HG02571 (cell line): ENCODE measurements at regions not wholly inside any gene's neighbourhood (a gene's known extent, or its start where the extent isn't known, plus 50 kb on each side); places are given as distances from the start of the nearest gene placed in this dataset.

Experiments
- ATAC-seq: cut with Tn5 transposase; IDR thresholded peaks from one replicate; pipeline ENCODE4 v1.9.1; 2021; ENCODE audit warnings: mild to moderate bottlenecking, moderate library complexity; ENCODE audit not compliant: unreplicated experiment

DNA sequence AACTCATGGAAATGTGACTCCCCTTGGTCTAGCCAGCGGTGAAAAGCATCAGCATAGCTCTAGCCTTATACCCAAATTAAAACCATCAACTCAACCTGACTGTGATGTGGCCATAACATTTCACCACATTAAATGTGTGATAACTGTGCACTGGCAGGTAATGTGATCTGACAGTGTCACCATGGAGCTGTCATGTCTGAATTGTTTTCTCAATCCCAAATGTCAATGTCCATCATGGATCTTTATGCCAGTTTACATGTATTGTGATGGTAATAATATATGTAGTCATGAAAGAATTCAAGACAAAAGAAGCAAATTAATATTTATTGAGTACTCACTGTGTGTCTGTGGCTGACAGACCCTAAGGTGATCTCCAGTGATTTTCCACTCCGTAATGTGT is 213.4 kb upstream of the EOMES start:
- ATAC-seq, result no peak

DNA sequence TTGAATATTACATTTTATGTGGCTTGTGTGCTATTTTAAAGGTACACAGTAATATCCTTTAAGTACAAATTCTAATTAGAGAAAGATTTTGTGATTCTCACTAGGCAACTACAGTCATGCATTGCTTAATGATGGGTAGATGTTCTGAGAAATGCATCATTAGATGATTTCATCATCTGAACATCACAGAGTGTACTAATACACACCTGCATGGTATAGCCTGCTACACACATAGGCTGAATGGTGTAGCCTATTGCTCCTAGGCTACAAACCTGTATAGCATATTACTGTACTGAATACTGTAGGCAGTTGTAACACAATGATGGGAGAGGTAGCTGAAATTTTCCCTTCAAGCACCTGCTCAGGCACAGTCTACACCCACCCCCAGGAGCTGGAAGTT is 217.4 kb upstream of the EOMES start:
- ATAC-seq, result no peak

DNA sequence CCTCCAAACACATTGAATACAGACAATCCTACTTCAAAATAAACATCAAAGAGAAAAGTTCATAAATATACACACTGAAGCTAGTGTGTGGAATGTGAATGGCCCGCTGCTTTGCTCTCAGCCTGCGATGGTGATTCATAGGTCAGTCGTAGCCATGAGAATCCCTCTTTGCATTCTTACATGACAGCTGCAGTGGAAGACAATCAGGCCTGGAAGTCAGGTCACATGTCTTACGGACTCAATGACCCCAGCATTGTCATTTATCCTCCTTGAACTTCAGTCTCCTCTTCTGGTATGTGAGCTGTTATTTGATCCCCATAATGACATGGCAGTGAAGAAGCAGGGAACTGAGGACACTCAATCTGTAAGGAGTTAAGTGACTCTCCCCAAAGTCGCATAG is 217.8 kb upstream of the EOMES start:
- no peak for ATAC-seq

- ATAC-seq, result no peak
These were observed 221.0 kb upstream of the EOMES start for GRCh38 chr3:27943106-27943505.

DNA sequence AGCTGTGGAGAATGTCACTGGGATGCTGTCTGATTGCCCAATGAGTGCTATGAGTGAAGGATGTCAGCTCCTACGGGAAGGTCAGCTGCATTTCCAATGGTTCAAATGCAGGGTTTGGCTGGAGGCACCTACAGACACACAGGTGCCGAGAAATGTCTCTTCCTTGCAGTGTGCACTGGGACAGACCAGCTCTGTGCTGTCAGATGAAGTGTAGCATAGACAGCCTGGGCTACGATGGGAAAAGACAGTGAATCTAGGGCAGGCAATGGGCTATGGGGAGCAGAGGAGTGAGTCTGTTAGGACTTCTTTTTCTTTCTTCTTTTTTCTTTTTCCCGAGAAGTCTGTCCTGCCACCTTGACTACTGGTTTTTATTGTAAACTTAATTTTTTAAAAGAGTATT is 223.1 kb upstream of the EOMES start:
- no peak for ATAC-seq

- no peak for ATAC-seq
These were observed 238.0 kb upstream of the EOMES start for GRCh38 chr3:27960133-27960532.

- no peak for ATAC-seq
These were observed 241.4 kb upstream of the EOMES start for GRCh38 chr3:27963519-27963918.

DNA sequence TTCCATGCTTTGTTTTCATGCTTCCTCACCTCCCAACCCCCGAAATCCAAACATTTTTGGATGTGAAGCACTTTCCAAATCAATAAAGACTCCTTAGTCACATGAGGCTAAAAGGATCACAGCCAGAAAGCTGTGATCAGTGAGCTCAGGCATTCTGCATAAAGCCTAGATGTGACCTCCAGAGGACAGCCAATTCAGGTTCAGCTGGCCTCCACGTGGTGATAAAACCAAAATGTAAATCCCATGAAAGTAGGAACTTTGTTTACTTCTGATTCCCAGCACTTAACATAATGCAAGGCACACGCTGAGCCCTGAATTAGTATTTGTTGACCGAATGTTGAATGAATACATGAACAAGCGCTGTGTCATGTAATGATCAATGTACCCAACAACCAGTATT is 249.5 kb upstream of the EOMES start:
- ATAC-seq, result no peak

DNA sequence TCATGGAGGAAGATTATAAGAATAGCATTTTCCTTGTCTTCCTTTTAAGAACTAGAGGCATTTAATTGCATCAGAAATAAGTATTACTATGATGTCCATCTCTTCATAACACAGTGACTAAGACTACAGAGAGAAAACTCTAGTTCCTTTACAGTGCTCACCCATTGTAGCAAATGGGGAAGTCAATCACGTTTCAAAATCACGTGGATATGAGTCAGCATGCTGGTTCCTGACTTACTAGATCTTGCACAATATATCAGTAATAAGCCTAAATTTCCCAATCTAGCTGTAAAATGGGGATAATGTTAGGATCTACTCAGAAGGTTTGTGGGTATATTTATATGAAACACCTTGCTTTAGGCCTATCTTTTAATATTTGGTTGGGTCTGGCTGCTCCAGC is 254.8 kb upstream of the EOMES start:
- ATAC-seq, result no peak

GRCh38 chr3:27978440-27978839 is 256.3 kb upstream of the EOMES start:
- ATAC-seq, result no peak

DNA sequence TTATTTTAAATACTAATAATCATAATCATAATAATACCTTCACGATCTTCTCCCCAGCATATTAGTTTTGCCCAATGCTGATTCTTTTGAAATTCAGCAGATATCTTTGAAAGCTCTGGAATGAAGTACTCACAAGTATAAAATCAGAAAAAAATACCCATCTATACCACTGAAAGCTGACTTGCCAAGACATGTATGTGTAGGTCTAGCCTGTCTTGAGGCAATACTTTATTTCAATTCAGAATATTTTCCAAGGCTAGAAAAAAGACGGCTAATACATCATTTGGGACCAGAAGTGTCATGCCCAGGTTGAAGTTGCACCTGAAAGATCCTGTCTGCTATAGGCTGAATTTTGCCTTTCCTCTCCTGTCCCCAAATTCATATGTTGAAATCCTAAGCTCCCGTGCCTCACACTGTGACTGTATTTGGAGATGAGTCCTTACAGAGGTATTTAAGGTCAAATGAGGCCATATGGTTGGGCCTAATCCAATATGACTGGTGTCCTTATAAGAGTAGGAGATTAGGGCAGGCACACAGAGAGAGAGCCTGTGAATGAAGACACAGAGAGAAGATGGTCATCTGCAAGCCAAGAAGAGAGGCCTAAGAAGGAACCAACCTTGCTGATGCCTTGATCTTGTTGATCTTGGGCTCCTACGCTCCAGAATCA is 255.9 kb upstream of the CMC1 start:
- no peak for ATAC-seq

GRCh38 chr3:27986234-27986879 is 255.1 kb upstream of the CMC1 start:
- ATAC-seq, result no peak

- no peak for ATAC-seq
These were observed 251.1 kb upstream of the CMC1 start for GRCh38 chr3:27990324-27990723.

GRCh38 chr3:27990837-27991236 is 250.6 kb upstream of the CMC1 start:
- ATAC-seq, result no peak

- ATAC-seq, result no peak
These were observed 248.4 kb upstream of the CMC1 start for GRCh38 chr3:27993051-27993450.

DNA sequence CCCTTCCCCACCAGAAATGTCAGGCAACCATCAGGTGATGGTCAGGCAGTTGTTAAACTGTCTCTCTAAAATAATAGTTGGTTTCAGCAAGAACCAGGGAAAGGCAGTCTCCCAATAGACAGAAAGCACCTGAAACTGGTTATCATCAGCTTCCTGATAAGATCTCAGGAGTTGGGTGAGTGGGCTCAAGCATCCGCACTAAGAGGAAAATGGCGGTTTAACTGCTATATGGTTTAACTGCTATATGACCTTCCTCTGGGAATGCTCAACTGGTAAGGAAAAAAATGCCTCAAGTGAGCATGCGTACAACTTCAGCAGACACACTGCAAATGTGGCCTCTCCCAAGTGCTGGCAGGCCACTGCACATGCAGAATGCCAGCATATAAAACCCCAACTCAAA is 240.8 kb upstream of the CMC1 start:
- ATAC-seq, result no peak

GRCh38 chr3:28008235-28008634 is 233.2 kb upstream of the CMC1 start:
- ATAC-seq, result no peak

- ATAC-seq, result no peak
These were observed 228.6 kb upstream of the CMC1 start for GRCh38 chr3:28012830-28013229.

DNA sequence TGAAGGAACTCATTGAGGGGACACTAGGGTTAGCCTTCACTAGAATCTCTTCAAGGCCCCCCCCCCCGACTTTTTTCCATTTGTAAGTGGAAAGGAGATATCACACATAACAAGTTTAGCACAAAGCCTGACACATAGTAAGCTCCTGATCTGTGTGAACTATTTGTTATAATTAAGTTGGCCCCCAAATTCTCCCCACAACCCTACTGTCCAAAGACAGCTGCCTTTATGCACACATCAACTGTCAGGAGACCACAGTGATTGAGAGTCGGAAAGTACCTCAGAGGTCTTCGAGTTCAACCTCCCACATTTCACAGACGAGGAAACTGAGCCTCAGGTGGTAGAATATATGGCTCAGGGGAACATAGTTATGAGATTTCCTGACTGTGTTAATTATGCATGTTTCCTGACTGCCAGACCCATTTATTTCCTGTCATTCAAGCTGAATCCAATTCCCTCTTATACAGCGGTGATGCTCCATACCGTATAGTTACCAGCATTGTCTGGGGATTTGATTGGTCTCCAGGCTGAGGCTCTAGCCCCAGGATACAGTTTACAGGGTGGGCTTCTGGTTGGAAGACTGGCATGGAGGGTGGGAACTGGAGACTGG is 227.4 kb upstream of the CMC1 start:
- no peak for ATAC-seq

DNA sequence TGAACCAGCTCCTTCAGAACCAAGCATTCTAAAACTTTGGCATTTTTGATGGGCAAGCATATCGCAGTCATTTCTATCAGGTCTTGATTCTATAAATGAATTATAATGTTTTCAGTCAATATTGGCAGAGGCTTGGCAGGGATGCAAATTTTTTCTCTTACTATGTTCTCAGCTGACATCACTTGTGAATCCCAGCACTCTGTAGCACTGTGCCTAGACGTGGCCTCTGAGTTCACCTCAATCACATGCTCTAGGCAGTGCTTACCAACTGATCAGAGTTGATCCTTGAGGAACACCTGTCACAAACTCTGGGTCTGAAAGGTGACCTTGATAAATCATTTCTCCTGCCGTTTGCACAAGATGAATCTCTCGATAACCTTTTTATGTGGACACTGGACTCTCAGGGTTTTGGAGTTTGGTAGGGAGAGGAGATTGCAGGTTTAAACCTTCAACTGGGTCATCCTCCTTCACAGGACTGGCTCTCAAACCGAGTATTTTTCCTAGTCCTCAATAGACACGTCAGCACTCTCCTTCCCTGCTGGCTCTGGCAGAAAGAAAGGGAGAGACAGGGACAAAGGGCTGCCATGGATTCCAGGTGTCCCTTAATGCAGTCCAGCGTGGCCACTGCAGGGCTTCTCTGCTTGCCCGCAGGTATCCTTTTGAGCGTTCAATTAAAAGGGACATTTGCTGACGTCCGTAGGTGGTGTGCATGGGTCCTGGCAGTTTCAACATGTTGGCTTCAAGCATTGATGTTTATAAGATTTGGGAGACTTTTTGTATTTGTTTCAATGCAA is 222.3 kb upstream of the CMC1 start:
- no peak for ATAC-seq

DNA sequence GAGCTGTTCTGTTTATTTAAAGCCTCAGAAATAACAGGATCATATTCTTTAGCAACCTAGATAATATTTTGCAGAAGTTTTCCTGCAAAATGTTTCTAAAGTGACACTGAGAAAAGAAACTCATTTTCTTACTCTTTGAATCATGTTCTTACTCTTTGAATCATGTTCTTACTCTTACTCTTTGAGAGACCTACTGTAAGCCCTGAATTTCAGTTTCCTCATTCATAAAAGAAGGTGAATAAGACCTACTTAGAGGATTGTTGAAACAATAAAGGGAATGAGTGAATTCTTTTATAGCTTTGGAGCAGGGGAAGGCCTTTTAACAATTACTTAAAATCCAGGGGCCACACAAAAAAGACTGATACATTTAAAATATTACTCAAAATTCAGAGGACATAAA is 221.7 kb upstream of the CMC1 start:
- ATAC-seq, result no peak

GRCh38 chr3:28022916-28023315 is 218.5 kb upstream of the CMC1 start:
- ATAC-seq, result no peak
